Psoas muscle (tissue), 7 donors: ENCODE measurements at regions not wholly inside any gene's neighbourhood (a gene's known extent, or its start where the extent isn't known, plus 50 kb on each side); places are given as distances from the start of the nearest gene placed in this dataset.
"Not testable (repeated sequence)": the region's sequence is repeated elsewhere in the genome, so short reads cannot be mapped to it uniquely, and the experiment has no call there.

Experiments
- ATAC-seq, 4 donors: fragments of 200-7000 bp; cut with Tn5 transposase; one replicate each; pipeline ENCODE4 v1.9.1; 2020; ENCODE audit warnings: moderate library complexity in 3 of 4, mild to moderate bottlenecking in 2 of 4
- DNase-seq, 2 donors: peaks; one replicate each; pipeline ENCODE4 v3.0.0-alpha.2; 2020
- H3K27ac ChIP-seq: fragments of 200-600 bp; one replicate; pipeline ENCODE4 v1.8.0; 2022
- H3K27me3 ChIP-seq, 3 donors: fragments of 200-600 bp in 1 of 3; one replicate each; pipeline versions ENCODE4 v1.6.1 to v1.8.0; 2013 to 2022; ENCODE audit warnings: low read length in 2 of 3, mild to moderate bottlenecking in 2 of 3, moderate library complexity in 1 of 3; ENCODE audit not compliant: insufficient read depth in 3 of 3
- H3K36me3 ChIP-seq, 2 donors: fragments of 200-600 bp in 1 of 2; one replicate each; pipeline versions ENCODE4 v1.6.1 to v1.8.0; 2013 to 2022; ENCODE audit warnings: low read depth in 1 of 2, mild to moderate bottlenecking in 1 of 2, moderate library complexity in 1 of 2; ENCODE audit not compliant: insufficient read depth in 1 of 2
- H3K4me1 ChIP-seq: fragments of 200-600 bp; one replicate; pipeline ENCODE4 v1.8.0; 2022
- H3K4me3 ChIP-seq: fragments of 200-600 bp; one replicate; pipeline ENCODE4 v1.8.0; 2022; ENCODE audit warnings: mild to moderate bottlenecking
- H3K9me3 ChIP-seq: fragments of 200-600 bp; one replicate; pipeline ENCODE4 v1.8.0; 2022
- WGBS, 3 donors: extraction: QIAGEN DNeasy Blood & Tissue Kit; methylation state at CpG; one replicate each; pipeline versions ENCODE4 v1.1.6 to v1.1.7; 2013; 5-methylcytosine and 5-hydroxymethylcytosine counted together
- intact Hi-C, 2 donors: fragments of 100-400 bp; cut with DNase I; formaldehyde crosslinking; loops; one replicate each; pipeline versions ENCODE4 v1.11.0 to v1.14.2; 2022
- TF ChIP-seq, protein P1 (sequence below): fragments of 200-600 bp; IDR thresholded peaks from one replicate; pipeline ENCODE4 v1.8.0; 2022; ENCODE audit warnings: antibody characterized with exemption
- donor health status: healthy with polysubstance abuse.
- donor health status: DM: no; HTN: no; CAD: no; lungs with moderate emphysema.
- donor health status: Bipolar disorder and iron deficiency.
- donor health status: healthy.
- donor health status: DM: yes; HTN: yes; CAD: no.
- donor health status: DM: no; HTN: no; CAD: no.
- donor health status: DM: yes; HTN: yes; CAD: no.

- H3K27me3 ChIP-seq, intact Hi-C loops, H3K4me3 ChIP-seq, H3K36me3 ChIP-seq, H3K27ac ChIP-seq, DNase-seq, H3K4me1 ChIP-seq, H3K9me3 ChIP-seq, ATAC-seq: not testable (repeated sequence)
- 95 to 98% (median 98%) methylated on average over 3 of the region's 3 CpGs for whole genome bisulfite sequencing, 3 donors
Measured at GRCh38 chr12:116327992-116328391, 50.5 kb upstream of the MED13L start.

DNA sequence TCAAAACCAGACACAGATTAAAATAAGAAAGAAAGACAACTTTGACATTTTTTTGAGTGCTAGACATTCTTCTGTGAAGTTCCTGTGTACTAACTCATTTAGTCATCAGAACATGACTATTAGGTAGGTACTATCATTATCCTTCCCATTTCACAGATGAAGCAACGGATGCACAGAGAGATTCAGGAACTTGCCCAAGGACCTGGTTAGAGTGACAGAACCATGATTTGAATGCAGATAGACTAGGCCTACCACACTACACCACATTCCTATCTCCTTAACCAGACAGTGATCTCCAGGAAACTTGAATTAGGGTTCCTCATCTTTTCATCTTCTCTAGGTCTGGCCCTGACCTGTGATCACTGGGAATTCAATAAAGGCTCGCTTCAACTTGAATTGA is 54.4 kb upstream of the MED13L start:
- H3K9me3 ChIP-seq = no peaks in the 10 kb centered on the region
- no peaks in the 10 kb centered on the region for H3K36me3 ChIP-seq
- TF ChIP-seq, protein P1, sequence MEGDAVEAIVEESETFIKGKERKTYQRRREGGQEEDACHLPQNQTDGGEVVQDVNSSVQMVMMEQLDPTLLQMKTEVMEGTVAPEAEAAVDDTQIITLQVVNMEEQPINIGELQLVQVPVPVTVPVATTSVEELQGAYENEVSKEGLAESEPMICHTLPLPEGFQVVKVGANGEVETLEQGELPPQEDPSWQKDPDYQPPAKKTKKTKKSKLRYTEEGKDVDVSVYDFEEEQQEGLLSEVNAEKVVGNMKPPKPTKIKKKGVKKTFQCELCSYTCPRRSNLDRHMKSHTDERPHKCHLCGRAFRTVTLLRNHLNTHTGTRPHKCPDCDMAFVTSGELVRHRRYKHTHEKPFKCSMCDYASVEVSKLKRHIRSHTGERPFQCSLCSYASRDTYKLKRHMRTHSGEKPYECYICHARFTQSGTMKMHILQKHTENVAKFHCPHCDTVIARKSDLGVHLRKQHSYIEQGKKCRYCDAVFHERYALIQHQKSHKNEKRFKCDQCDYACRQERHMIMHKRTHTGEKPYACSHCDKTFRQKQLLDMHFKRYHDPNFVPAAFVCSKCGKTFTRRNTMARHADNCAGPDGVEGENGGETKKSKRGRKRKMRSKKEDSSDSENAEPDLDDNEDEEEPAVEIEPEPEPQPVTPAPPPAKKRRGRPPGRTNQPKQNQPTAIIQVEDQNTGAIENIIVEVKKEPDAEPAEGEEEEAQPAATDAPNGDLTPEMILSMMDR = no peak
- no peak overlapping the region for H3K4me3 ChIP-seq
- 95 to 100% (median 98%) methylated on average over 2 of the region's 2 CpGs for WGBS, 3 donors
- H3K27me3 ChIP-seq = no peaks in the 10 kb centered on the region
- no peak overlapping the region for H3K27ac ChIP-seq
- no peaks in the 10 kb centered on the region for H3K4me1 ChIP-seq
- intact Hi-C loops = no loop called here
- no peak for DNase-seq
- ATAC-seq = no peak

DNA sequence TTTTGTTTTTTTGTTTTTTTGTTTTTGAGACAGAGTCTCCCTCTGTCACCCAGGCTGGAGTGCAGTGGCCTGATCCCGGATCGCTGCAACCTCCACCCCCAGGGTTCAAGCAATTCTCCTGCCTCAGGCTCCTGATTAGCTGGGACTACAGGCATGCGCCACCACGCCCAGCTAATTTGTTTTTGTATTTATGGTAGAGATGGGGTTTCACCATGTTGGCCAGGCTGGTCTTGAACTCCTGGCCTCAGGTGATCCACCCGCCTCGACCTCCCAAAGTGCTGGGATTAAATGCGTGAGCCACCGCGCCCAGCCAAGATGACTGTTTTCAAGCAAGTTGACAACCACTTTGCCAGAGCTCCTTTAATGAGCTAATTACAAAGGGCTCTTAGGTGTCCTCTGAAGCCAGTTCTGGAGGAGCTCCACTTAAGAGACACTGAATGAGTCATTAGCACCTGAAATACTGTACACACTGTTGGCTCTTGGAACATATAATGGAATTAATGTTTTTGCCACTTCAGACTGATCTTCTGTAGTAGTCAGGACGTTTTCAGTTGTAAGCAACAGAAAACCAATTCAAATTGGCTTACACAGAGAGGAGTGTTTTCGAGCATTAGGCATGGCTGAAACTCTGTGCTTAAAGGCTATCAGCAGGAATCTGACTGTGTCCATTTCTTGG is 55.4 kb upstream of the MED13L start:
- Histone ChIP-seq H3K27me3 (no peaks in the 10 kb centered on the region), H3K27ac (no peak overlapping the region), H3K4me1 (no peaks in the 10 kb centered on the region), H3K4me3 (no peak overlapping the region), H3K9me3 (no peaks in the 10 kb centered on the region), H3K36me3 (no peaks in the 10 kb centered on the region)
- TF ChIP-seq, protein P1 = no peak
- ATAC-seq (no peak), DNase-seq (no peak)
- intact Hi-C loops = no loop called here
- WGBS, 3 donors = 77 to 89% (median 88%) methylated on average over 11 of the region's 11 CpGs

GRCh38 chr12:116333402-116333801 is 55.9 kb upstream of the MED13L start:
- Histone ChIP-seq H3K36me3 (no peaks in the 10 kb centered on the region), H3K27me3 (no peaks in the 10 kb centered on the region), H3K4me3 (no peak overlapping the region), H3K4me1 (no peaks in the 10 kb centered on the region), H3K9me3 (no peaks in the 10 kb centered on the region), H3K27ac (no peak overlapping the region)
- intact Hi-C loops = no loop called here
- ATAC-seq (no peak), DNase-seq (no peak)
- WGBS, 3 donors = 79 to 88% (median 85%) methylated on average over 5 of the region's 5 CpGs
- TF ChIP-seq, protein P1 = no peak

- DNase-seq (no peak), ATAC-seq (no peak)
Measured at GRCh38 chr12:116336542-116337065, 59.1 kb upstream of the MED13L start.

More at GRCh38 chr12:116336542-116337065, 59.1 kb upstream of the MED13L start:
- TF ChIP-seq, protein P1 = no peak
- WGBS, 3 donors = 84 to 89% (median 89%) methylated on average over 11 of the region's 11 CpGs
- Histone ChIP-seq H3K4me1 (no peaks in the 10 kb centered on the region), H3K27me3 (no peaks in the 10 kb centered on the region), H3K36me3 (no peaks in the 10 kb centered on the region), H3K27ac (no peak overlapping the region), H3K9me3 (no peaks in the 10 kb centered on the region), H3K4me3 (no peak overlapping the region)
- intact Hi-C loops = no loop called here
